HEK293 (cell line): ENCODE measurements at regions not wholly inside any gene's neighbourhood (a gene's known extent, or its start where the extent isn't known, plus 50 kb on each side); places are given as distances from the start of the nearest gene placed in this dataset.

ENCODE experiments used
- CTCF ChIP-seq: fragments of 450-650 bp; formaldehyde crosslinking; IDR thresholded peaks from 2 replicates; pipeline ENCODE4 v1.5.1; 2016; ENCODE audit warnings: missing biosample characterization, missing genetic modification characterization
- GFI1B ChIP-seq: fragments of 450-650 bp; formaldehyde crosslinking; IDR thresholded peaks from 2 replicates; pipeline ENCODE4 v1.5.1; 2016; ENCODE audit warnings: missing biosample characterization, missing genetic modification characterization
- HIC1 ChIP-seq: fragments of 450-650 bp; formaldehyde crosslinking; IDR thresholded peaks from 2 replicates; pipeline ENCODE4 v1.5.1; 2016; ENCODE audit warnings: missing biosample characterization, missing genetic modification characterization
- TCF7L2 ChIP-seq: IDR thresholded peaks from 2 replicates; pipeline ENCODE4 v1.6.1; 2011; ENCODE audit warnings: low read depth, mild to moderate bottlenecking, inconsistent platforms, low read length, moderate library complexity, borderline replicate concordance
- ZBTB1 ChIP-seq: fragments of 450-650 bp; formaldehyde crosslinking; IDR thresholded peaks from 2 replicates; pipeline ENCODE4 v1.5.1; 2016; ENCODE audit warnings: missing biosample characterization, missing genetic modification characterization
- ZNF302 ChIP-seq: fragments of 450-650 bp; formaldehyde crosslinking; IDR thresholded peaks from 2 replicates; pipeline ENCODE4 v1.5.1; 2016; ENCODE audit warnings: missing biosample characterization, missing genetic modification characterization, low read depth
- ZNF549 ChIP-seq: fragments of 450-650 bp; IDR thresholded peaks from 2 replicates; pipeline ENCODE4 v1.5.1; 2018; ENCODE audit warnings: missing biosample characterization, missing genetic modification characterization, mild to moderate bottlenecking, inconsistent platforms, moderate library complexity
- ZNF621 ChIP-seq: fragments of 450-650 bp; formaldehyde crosslinking; IDR thresholded peaks from 2 replicates; pipeline ENCODE4 v1.5.1; 2017; ENCODE audit warnings: missing biosample characterization, missing genetic modification characterization
- ZNF660 ChIP-seq: fragments of 450-650 bp; IDR thresholded peaks from 2 replicates; pipeline ENCODE4 v1.5.1; 2018; ENCODE audit warnings: missing biosample characterization, mild to moderate bottlenecking, missing genetic modification characterization
- ZNF830 ChIP-seq: fragments of 450-650 bp; IDR thresholded peaks from 2 replicates; pipeline ENCODE4 v1.5.0; 2018; ENCODE audit warnings: missing biosample characterization, missing genetic modification characterization, low read depth, mild to moderate bottlenecking, moderate library complexity

GRCh38 chr9:1267581-1267980, 217.4 kb downstream of the DMRT2 start:
- no peak for TF ChIP-seq ZNF660
- no peak for TF ChIP-seq CTCF (tag by site-specific recombination)
- TF ChIP-seq ZNF621 (tag by site-specific recombination) = no peak
- TF ChIP-seq ZNF549 = no peak
- no peak for TF ChIP-seq ZNF830
- no peak for TF ChIP-seq GFI1B (tag by site-specific recombination)
- TF ChIP-seq HIC1 (tag by site-specific recombination) = no peak
- TF ChIP-seq TCF7L2 = no peak
- TF ChIP-seq ZBTB1 = no peak
- TF ChIP-seq ZNF302 (tag by site-specific recombination) = no peak
